Trophoblast cell (in vitro differentiated cells and primary cell): ENCODE measurements at regions not wholly inside any gene's neighbourhood (a gene's known extent, or its start where the extent isn't known, plus 50 kb on each side); places are given as distances from the start of the nearest gene placed in this dataset.

Experiments used
- DNase-seq, 2 donors: peaks; one replicate each; pipeline ENCODE4 v3.0.0-alpha.2; 2016
- H2AFZ ChIP-seq: 2 replicates; pipeline ENCODE4 v1.6.1; 2013; ENCODE audit warnings: low read length, moderate library complexity, mild to moderate bottlenecking; ENCODE audit not compliant: insufficient read depth, poor library complexity
- H2AK5ac ChIP-seq: 2 replicates; pipeline ENCODE4 v1.6.1; 2013; ENCODE audit warnings: mild to moderate bottlenecking, low read length
- H2BK120ac ChIP-seq: 2 replicates; pipeline ENCODE4 v1.6.1; 2013; ENCODE audit warnings: low read length, mild to moderate bottlenecking, moderate library complexity; ENCODE audit not compliant: insufficient read depth, poor library complexity
- H2BK12ac ChIP-seq: 2 replicates; pipeline ENCODE4 v1.6.1; 2013; ENCODE audit warnings: mild to moderate bottlenecking, low read length, moderate library complexity
- H2BK5ac ChIP-seq: 2 replicates; pipeline ENCODE4 v1.6.1; 2013; ENCODE audit warnings: low read length, low read depth, moderate library complexity, mild to moderate bottlenecking; ENCODE audit not compliant: poor library complexity
- H3K14ac ChIP-seq: 2 replicates; pipeline ENCODE4 v1.6.1; 2013; ENCODE audit warnings: mild to moderate bottlenecking, low read length
- H3K18ac ChIP-seq: 2 replicates; pipeline ENCODE4 v1.6.1; 2013; ENCODE audit warnings: mild to moderate bottlenecking, low read length
- H3K23ac ChIP-seq: 2 replicates; pipeline ENCODE4 v1.6.1; 2013; ENCODE audit warnings: low read length
- H3K27ac ChIP-seq: 2 replicates; pipeline ENCODE4 v1.5.1; 2013; ENCODE audit warnings: low read depth, mild to moderate bottlenecking, inconsistent platforms, low read length, moderate library complexity
- H3K27me3 ChIP-seq: 2 replicates; pipeline ENCODE4 v1.6.1; 2013; ENCODE audit warnings: inconsistent platforms, mild to moderate bottlenecking, low read length, moderate library complexity; ENCODE audit not compliant: insufficient read depth
- H3K36me3 ChIP-seq, 2 experiments: 1 replicate in 1 of 2; 2 replicates in 1 of 2; pipeline ENCODE4 v1.6.1; 2013; ENCODE audit warnings: low read length in 2 of 2, mild to moderate bottlenecking in 2 of 2, moderate library complexity in 1 of 2; ENCODE audit not compliant: insufficient read depth in 2 of 2, control insufficient read depth in 1 of 2
- H3K4ac ChIP-seq: 2 replicates; pipeline ENCODE4 v1.6.1; 2013; ENCODE audit warnings: low read depth, mild to moderate bottlenecking, low read length, moderate library complexity
- H3K4me1 ChIP-seq, 2 experiments: 1 replicate in 1 of 2; 2 replicates in 1 of 2; pipeline ENCODE4 v1.6.1; 2013; ENCODE audit warnings: low read length in 2 of 2, mild to moderate bottlenecking in 2 of 2, moderate library complexity in 1 of 2; ENCODE audit not compliant: insufficient read depth in 2 of 2, control insufficient read depth in 1 of 2
- H3K4me2 ChIP-seq: 2 replicates; pipeline ENCODE4 v1.6.1; 2013; ENCODE audit warnings: inconsistent platforms, mild to moderate bottlenecking, low read length, moderate library complexity
- H3K4me3 ChIP-seq: 2 replicates; pipeline ENCODE4 v1.5.1; 2013; ENCODE audit warnings: mild to moderate bottlenecking, low read depth, low read length, inconsistent platforms
- H3K79me1 ChIP-seq: one replicate; pipeline ENCODE4 v1.6.1; 2013; ENCODE audit warnings: low read length
- H3K79me2 ChIP-seq: 2 replicates; pipeline ENCODE4 v1.6.1; 2013; ENCODE audit warnings: low read length, mild to moderate bottlenecking; ENCODE audit not compliant: control insufficient read depth, insufficient read depth, poor library complexity
- H3K9ac ChIP-seq: 2 replicates; pipeline ENCODE4 v1.6.1; 2013; ENCODE audit warnings: mild to moderate bottlenecking, low read length
- H3K9me3 ChIP-seq: 2 replicates; pipeline ENCODE4 v1.6.1; 2013; ENCODE audit warnings: low read depth, mild to moderate bottlenecking, control low read depth, inconsistent platforms, low read length; ENCODE audit not compliant: insufficient read depth
- H4K12ac ChIP-seq: 2 replicates; pipeline ENCODE4 v1.6.1; 2013; ENCODE audit warnings: low read depth, mild to moderate bottlenecking, low read length, moderate library complexity
- H4K8ac ChIP-seq: 2 replicates; pipeline ENCODE4 v1.6.1; 2013; ENCODE audit warnings: low read depth, mild to moderate bottlenecking, low read length, moderate library complexity
- H4K91ac ChIP-seq: one replicate; pipeline ENCODE4 v1.6.1; 2013; ENCODE audit warnings: low read depth, mild to moderate bottlenecking, low read length, moderate library complexity
- WGBS: extraction: QIAGEN DNeasy Blood & Tissue Kit; methylation state at CpG from one replicate; pipeline ENCODE4 v1.1.7; 2013; ENCODE audit warnings: missing lambda C conversion rate; ENCODE audit not compliant: insufficient read length, insufficient coverage; ENCODE audit errors: extremely low coverage; 5-methylcytosine and 5-hydroxymethylcytosine counted together

- no peak overlapping the region for H3K27ac ChIP-seq
- no peaks in the 10 kb centered on the region for H3K36me3 ChIP-seq
- no peak overlapping the region for H3K4me3 ChIP-seq
- no peaks in the 10 kb centered on the region for H3K4me1 ChIP-seq
- H2AFZ ChIP-seq: no peak overlapping the region
- no peak overlapping the region for H3K23ac ChIP-seq
- no peak overlapping the region for H3K4ac ChIP-seq
- H3K9ac ChIP-seq: no peak overlapping the region
- H2BK12ac ChIP-seq: no peak overlapping the region
- no peaks in the 10 kb centered on the region for H3K9me3 ChIP-seq
- H2BK5ac ChIP-seq: no peak overlapping the region
- WGBS: no CpG with 5 or more reads among the region's 2 CpGs
- H4K91ac ChIP-seq: no peak overlapping the region
- no peak overlapping the region for H2AK5ac ChIP-seq
- no peak overlapping the region for H3K4me2 ChIP-seq
- H3K79me2 ChIP-seq: no peaks in the 10 kb centered on the region
- no peaks in the 10 kb centered on the region for H3K79me1 ChIP-seq
- DNase-seq: no peak
- no peak overlapping the region for H4K8ac ChIP-seq
- no peak overlapping the region for H2BK120ac ChIP-seq
- H3K14ac ChIP-seq: no peak overlapping the region
- H4K12ac ChIP-seq: no peak overlapping the region
- no peak overlapping the region for H3K18ac ChIP-seq
- no peaks in the 10 kb centered on the region for H3K27me3 ChIP-seq
These were observed 115.2 kb upstream of the SOX21 start for GRCh38 chr13:94827566-94827965.

GRCh38 chr13:94825507-94825906 is 113.2 kb upstream of the SOX21 start:
- H3K36me3 ChIP-seq: no peaks in the 10 kb centered on the region
- H4K91ac ChIP-seq: no peak overlapping the region
- no peak overlapping the region for H2AFZ ChIP-seq
- H3K4me1 ChIP-seq: no peaks in the 10 kb centered on the region
- H3K18ac ChIP-seq: no peak overlapping the region
- H3K79me2 ChIP-seq: no peaks in the 10 kb centered on the region
- peak in 1 of 2 donors; percentile 41 for DNase-seq
- H3K9me3 ChIP-seq: no peaks in the 10 kb centered on the region
- H2BK12ac ChIP-seq: no peak overlapping the region
- no peak overlapping the region for H3K14ac ChIP-seq
- WGBS: no CpG with 5 or more reads among the region's 5 CpGs
- no peak overlapping the region for H3K4ac ChIP-seq
- H3K9ac ChIP-seq: no peak overlapping the region
- H2BK5ac ChIP-seq: no peak overlapping the region
- H3K4me2 ChIP-seq: no peak overlapping the region
- H3K4me3 ChIP-seq: no peak overlapping the region
- no peak overlapping the region for H3K23ac ChIP-seq
- H3K79me1 ChIP-seq: no peaks in the 10 kb centered on the region
- H4K12ac ChIP-seq: no peak overlapping the region
- H2BK120ac ChIP-seq: no peak overlapping the region
- H3K27ac ChIP-seq: no peak overlapping the region
- no peak overlapping the region for H4K8ac ChIP-seq
- H2AK5ac ChIP-seq: no peak overlapping the region
- H3K27me3 ChIP-seq: no peaks in the 10 kb centered on the region

DNA sequence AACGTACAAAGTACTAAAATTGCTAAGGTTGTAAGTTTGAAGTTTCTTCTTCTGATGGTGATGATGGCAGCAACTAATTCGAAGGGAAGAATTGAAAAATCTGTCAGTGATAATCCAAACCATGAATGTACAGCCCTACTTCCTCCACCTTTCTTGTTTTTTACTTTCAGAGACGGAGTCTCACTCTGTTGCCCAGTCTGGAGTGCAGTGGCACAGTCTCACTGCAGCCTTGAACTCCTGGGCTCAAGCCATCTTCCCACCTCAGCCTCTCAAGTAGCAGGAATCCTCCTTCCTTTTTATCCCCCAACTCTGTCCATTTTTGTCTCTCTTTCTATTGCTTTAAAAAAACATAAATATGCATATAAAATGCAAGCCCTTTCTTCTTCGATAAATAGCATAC is 112.3 kb upstream of the SOX21 start:
- Histone ChIP-seq H3K18ac (no peak overlapping the region), H4K8ac (no peak overlapping the region), H3K4me1 (no peaks in the 10 kb centered on the region), H2BK120ac (no peak overlapping the region), H3K27ac (no peak overlapping the region), H3K4ac (no peak overlapping the region), H2AFZ (no peak overlapping the region), H2AK5ac (no peak overlapping the region), H3K79me2 (no peaks in the 10 kb centered on the region), H3K79me1 (no peaks in the 10 kb centered on the region), H3K36me3 (no peaks in the 10 kb centered on the region), H4K12ac (no peak overlapping the region), H3K9ac (no peak overlapping the region), H3K14ac (no peak overlapping the region), H3K4me3 (no peak overlapping the region), H3K23ac (no peak overlapping the region), H4K91ac (no peak overlapping the region), H3K27me3 (no peaks in the 10 kb centered on the region), H2BK5ac (no peak overlapping the region), H2BK12ac (no peak overlapping the region), H3K4me2 (no peak overlapping the region), H3K9me3 (no peaks in the 10 kb centered on the region)
- DNase-seq: no peak
- WGBS: no CpG with 5 or more reads among the region's 4 CpGs

- WGBS: no CpG with 5 or more reads among the region's 3 CpGs
- H3K14ac ChIP-seq: no peak overlapping the region
- H2BK12ac ChIP-seq: no peak overlapping the region
- no peak overlapping the region for H3K4me2 ChIP-seq
- H3K4ac ChIP-seq: no peak overlapping the region
- no peaks in the 10 kb centered on the region for H3K4me1 ChIP-seq
- H4K12ac ChIP-seq: no peak overlapping the region
- no peak overlapping the region for H2AK5ac ChIP-seq
- H4K8ac ChIP-seq: no peak overlapping the region
- H3K18ac ChIP-seq: no peak overlapping the region
- H3K79me2 ChIP-seq: no peaks in the 10 kb centered on the region
- H3K23ac ChIP-seq: no peak overlapping the region
- H2BK5ac ChIP-seq: no peak overlapping the region
- H4K91ac ChIP-seq: no peak overlapping the region
- no peak overlapping the region for H3K27ac ChIP-seq
- H2BK120ac ChIP-seq: no peak overlapping the region
- H3K27me3 ChIP-seq: no peaks in the 10 kb centered on the region
- no peaks in the 10 kb centered on the region for H3K9me3 ChIP-seq
- H3K79me1 ChIP-seq: no peaks in the 10 kb centered on the region
- DNase-seq: no peak
- H3K4me3 ChIP-seq: no peak overlapping the region
- H3K36me3 ChIP-seq: no peaks in the 10 kb centered on the region
- H2AFZ ChIP-seq: no peak overlapping the region
- no peak overlapping the region for H3K9ac ChIP-seq
These were observed 110.0 kb upstream of the SOX21 start for GRCh38 chr13:94822356-94822755.
